Neural progenitor cell (in vitro differentiated cells): ENCODE measurements at regions not wholly inside any gene's neighbourhood (a gene's known extent, or its start where the extent isn't known, plus 50 kb on each side); places are given as distances from the start of the nearest gene placed in this dataset.
A peak's percentile ranks its signal among the peaks of the same experiment; 100 is the strongest.

ENCODE experiments used
- DNase-seq: peaks from one replicate; pipeline ENCODE4 v3.0.0-alpha.2; 2016; ENCODE audit warnings: low spot score
- H2AFZ ChIP-seq: fragments of 200-600 bp; sonication (generic); replicated peaks from 2 replicates; pipeline ENCODE4 v1.6.1; 2016; ENCODE audit warnings: antibody characterized with exemption
- H3F3A ChIP-seq: fragments of 200-600 bp; sonication (generic); 2 replicates; pipeline ENCODE4 v1.6.1; 2016; ENCODE audit warnings: antibody characterized with exemption, low read depth
- H3K27ac ChIP-seq: fragments of 200-600 bp; sonication (generic); 2 replicates; pipeline ENCODE4 v1.5.1; 2016; ENCODE audit warnings: mild to moderate bottlenecking
- H3K27me3 ChIP-seq: fragments of 200-600 bp; sonication (generic); 2 replicates; pipeline ENCODE4 v1.6.1; 2016; ENCODE audit warnings: mild to moderate bottlenecking, moderate library complexity
- H3K36me3 ChIP-seq: fragments of 200-600 bp; sonication (generic); 2 replicates; pipeline ENCODE4 v1.5.1; 2016
- H3K4me1 ChIP-seq: fragments of 200-600 bp; sonication (generic); 2 replicates; pipeline ENCODE4 v1.6.1; 2016; ENCODE audit warnings: mixed run types
- H3K4me2 ChIP-seq: fragments of 200-600 bp; sonication (generic); 2 replicates; pipeline ENCODE4 v1.6.1; 2016
- H3K4me3 ChIP-seq: fragments of 200-600 bp; sonication (generic); 2 replicates; pipeline ENCODE4 v1.5.1; 2016
- H3K79me2 ChIP-seq: fragments of 200-600 bp; sonication (generic); 2 replicates; pipeline ENCODE4 v1.6.1; 2016; ENCODE audit warnings: low read depth
- H3K9ac ChIP-seq: fragments of 200-600 bp; sonication (generic); 2 replicates; pipeline ENCODE4 v1.6.1; 2016
- H3K9me3 ChIP-seq: fragments of 200-600 bp; sonication (generic); 2 replicates; pipeline ENCODE4 v1.5.1; 2016; ENCODE audit warnings: low read depth
- H4K20me1 ChIP-seq: fragments of 200-600 bp; sonication (generic); 2 replicates; pipeline ENCODE4 v1.6.1; 2016; ENCODE audit warnings: low read depth
- H3K27ac Mint-ChIP-seq: 3 replicates; pipeline ENCODE4 v1.8.0; 2021; ENCODE audit warnings: mixed read lengths
- H3K27me3 Mint-ChIP-seq: 2 replicates; pipeline ENCODE4 v1.8.0; 2022; ENCODE audit warnings: low read depth, mild to moderate bottlenecking, inconsistent platforms, moderate library complexity, mixed read lengths; ENCODE audit not compliant: insufficient read depth
- H3K36me3 Mint-ChIP-seq: 3 replicates; pipeline ENCODE4 v1.8.0; 2021; ENCODE audit warnings: mixed read lengths
- H3K4me1 Mint-ChIP-seq: 3 replicates; pipeline ENCODE4 v1.8.0; 2021; ENCODE audit warnings: mixed read lengths
- H3K4me3 Mint-ChIP-seq: 3 replicates; pipeline ENCODE4 v1.8.0; 2021; ENCODE audit warnings: mild to moderate bottlenecking, moderate library complexity, mixed read lengths
- H3K9me3 Mint-ChIP-seq: 3 replicates; pipeline ENCODE4 v1.8.0; 2020; ENCODE audit warnings: mixed read lengths
- EZH2 ChIP-seq: fragments of 200-600 bp; sonication (generic); IDR thresholded peaks from 2 replicates; pipeline ENCODE4 v1.6.1; 2017; ENCODE audit warnings: antibody characterized with exemption, mild to moderate bottlenecking, moderate library complexity
- EZH2phosphoT487 ChIP-seq: fragments of 200-600 bp; sonication (generic); IDR thresholded peaks from 2 replicates; pipeline ENCODE4 v1.6.1; 2017; ENCODE audit warnings: antibody characterized with exemption
- TF ChIP-seq, protein P1 (sequence below): fragments of 200-600 bp; sonication (generic); IDR thresholded peaks from 2 replicates; pipeline ENCODE4 v1.5.1; 2017; ENCODE audit warnings: antibody characterized with exemption, mild to moderate bottlenecking

GRCh38 chr11:17152306-17152705 is 55.5 kb downstream of the PIK3C2A start:
- Histone ChIP-seq H3K27ac (no peak overlapping the region), H3K4me3 (no peak overlapping the region), H3K9ac (no peak overlapping the region), H4K20me1 (peaks cover 24% of the 10 kb centered on the region), H3K4me2 (no peak overlapping the region), H2AFZ (no peak overlapping the region), H3K79me2 (peaks cover 40% of the 10 kb centered on the region), H3K27me3 (no peaks in the 10 kb centered on the region), H3F3A (peaks cover 10% of the 10 kb centered on the region), H3K36me3 (peaks cover 5% of the 10 kb centered on the region), H3K9me3 (no peaks in the 10 kb centered on the region), H3K4me1 (peaks cover 4% of the 10 kb centered on the region)
- no peak overlapping the region for H3K4me3 Mint-ChIP-seq
- H3K36me3 Mint-ChIP-seq = peaks cover 13% of the 10 kb centered on the region
- peaks cover 6% of the 10 kb centered on the region for H3K4me1 Mint-ChIP-seq
- no peak overlapping the region for H3K27ac Mint-ChIP-seq
- no peak for TF ChIP-seq EZH2
- TF ChIP-seq, protein P1, sequence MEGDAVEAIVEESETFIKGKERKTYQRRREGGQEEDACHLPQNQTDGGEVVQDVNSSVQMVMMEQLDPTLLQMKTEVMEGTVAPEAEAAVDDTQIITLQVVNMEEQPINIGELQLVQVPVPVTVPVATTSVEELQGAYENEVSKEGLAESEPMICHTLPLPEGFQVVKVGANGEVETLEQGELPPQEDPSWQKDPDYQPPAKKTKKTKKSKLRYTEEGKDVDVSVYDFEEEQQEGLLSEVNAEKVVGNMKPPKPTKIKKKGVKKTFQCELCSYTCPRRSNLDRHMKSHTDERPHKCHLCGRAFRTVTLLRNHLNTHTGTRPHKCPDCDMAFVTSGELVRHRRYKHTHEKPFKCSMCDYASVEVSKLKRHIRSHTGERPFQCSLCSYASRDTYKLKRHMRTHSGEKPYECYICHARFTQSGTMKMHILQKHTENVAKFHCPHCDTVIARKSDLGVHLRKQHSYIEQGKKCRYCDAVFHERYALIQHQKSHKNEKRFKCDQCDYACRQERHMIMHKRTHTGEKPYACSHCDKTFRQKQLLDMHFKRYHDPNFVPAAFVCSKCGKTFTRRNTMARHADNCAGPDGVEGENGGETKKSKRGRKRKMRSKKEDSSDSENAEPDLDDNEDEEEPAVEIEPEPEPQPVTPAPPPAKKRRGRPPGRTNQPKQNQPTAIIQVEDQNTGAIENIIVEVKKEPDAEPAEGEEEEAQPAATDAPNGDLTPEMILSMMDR = no peak
- TF ChIP-seq EZH2phosphoT487 = no peak
- no peaks in the 10 kb centered on the region for H3K27me3 Mint-ChIP-seq
- H3K9me3 Mint-ChIP-seq = no peaks in the 10 kb centered on the region
- DNase-seq = no peak

- Histone ChIP-seq H3F3A (peaks cover 10% of the 10 kb centered on the region), H2AFZ (no peak overlapping the region), H3K27ac (peak overlapping the region; percentile 70), H4K20me1 (peaks cover 8% of the 10 kb centered on the region), H3K36me3 (peaks cover 12% of the 10 kb centered on the region), H3K9ac (no peak overlapping the region), H3K4me2 (no peak overlapping the region), H3K79me2 (peaks cover 28% of the 10 kb centered on the region), H3K27me3 (no peaks in the 10 kb centered on the region), H3K4me1 (peaks cover 4% of the 10 kb centered on the region), H3K4me3 (no peak overlapping the region), H3K9me3 (no peaks in the 10 kb centered on the region)
- DNase-seq = no peak
- Mint-ChIP-seq H3K4me3 (no peak overlapping the region), H3K4me1 (no peaks in the 10 kb centered on the region), H3K27ac (no peak overlapping the region), H3K36me3 (peaks cover 17% of the 10 kb centered on the region), H3K27me3 (no peaks in the 10 kb centered on the region), H3K9me3 (no peaks in the 10 kb centered on the region)
- TF ChIP-seq, protein P1 = no peak
- TF ChIP-seq EZH2 (no peak), EZH2phosphoT487 (no peak)
Measured at GRCh38 chr11:17150521-17150920, 57.3 kb downstream of the PIK3C2A start.

DNA sequence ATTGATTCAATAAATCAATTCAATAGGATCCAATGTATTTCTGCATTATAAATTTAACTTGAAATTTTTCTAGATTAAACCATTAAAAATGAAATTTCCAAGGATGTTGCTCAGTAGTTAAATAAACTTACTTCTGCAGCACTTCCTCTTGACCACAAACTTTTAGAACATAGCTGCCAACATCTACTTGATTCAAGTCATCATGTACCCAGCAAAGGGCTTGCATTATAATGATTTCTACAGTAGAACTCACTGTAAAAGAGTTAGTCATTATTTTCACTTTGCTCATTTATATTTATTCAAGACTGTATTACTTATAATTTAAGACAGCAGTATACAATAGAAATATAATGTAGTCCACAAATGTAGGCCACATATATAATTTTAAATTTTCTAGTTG is 59.2 kb downstream of the PIK3C2A start:
- no peak overlapping the region for H3K27ac Mint-ChIP-seq
- H3K4me3 Mint-ChIP-seq = no peak overlapping the region
- Histone ChIP-seq H2AFZ (no peak overlapping the region), H3K36me3 (peaks cover 16% of the 10 kb centered on the region), H3K4me2 (no peak overlapping the region), H3K9me3 (no peaks in the 10 kb centered on the region), H3K4me3 (no peak overlapping the region), H3K4me1 (peaks cover 4% of the 10 kb centered on the region), H4K20me1 (no peaks in the 10 kb centered on the region), H3K79me2 (peaks cover 14% of the 10 kb centered on the region), H3K27ac (no peak overlapping the region), H3K9ac (no peak overlapping the region), H3F3A (peaks cover 7% of the 10 kb centered on the region), H3K27me3 (no peaks in the 10 kb centered on the region)
- no peaks in the 10 kb centered on the region for H3K4me1 Mint-ChIP-seq
- H3K9me3 Mint-ChIP-seq = no peaks in the 10 kb centered on the region
- DNase-seq = no peak
- TF ChIP-seq, protein P1 = no peak
- TF ChIP-seq EZH2 = no peak
- TF ChIP-seq EZH2phosphoT487 = no peak
- peaks cover 15% of the 10 kb centered on the region for H3K36me3 Mint-ChIP-seq
- no peaks in the 10 kb centered on the region for H3K27me3 Mint-ChIP-seq
